ENCODE measurements at regions not wholly inside any gene's neighbourhood (a gene's known extent, or its start where the extent isn't known, plus 50 kb on each side); places are given as distances from the start of the nearest gene placed in this dataset.
A peak's percentile ranks its signal among the peaks of the same experiment; 100 is the strongest.

DNA sequence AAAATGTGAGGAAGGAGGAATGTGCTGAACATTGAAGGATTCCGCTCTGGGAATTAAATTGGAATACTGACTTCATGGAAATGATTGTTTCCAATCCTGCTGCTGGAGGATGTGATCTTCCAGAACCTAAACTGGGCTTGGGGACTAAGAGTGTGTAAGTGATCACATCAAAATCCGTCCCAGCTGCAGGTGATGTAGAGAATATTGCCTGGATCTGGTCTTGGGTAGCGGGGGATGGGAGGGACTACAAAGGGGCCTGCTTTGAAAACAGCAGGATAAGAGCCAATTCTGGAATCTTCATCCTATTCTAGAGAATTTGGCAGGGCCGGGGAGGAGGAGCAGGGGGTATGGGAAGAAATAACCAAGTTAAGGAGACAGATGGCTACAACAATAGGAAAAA, 552.2 kb upstream of the FZD8 start:
- 75 to 78% methylated on average over 4 of the region's 4 CpGs for WGBS, 2 donors
- H3K27me3 ChIP-seq = no peaks in the 10 kb centered on the region
- TF ChIP-seq CTCF (IDR thresholded peaks at IDR 0.05) (no peak), POLR2A (IDR thresholded peaks at IDR 0.05) (no peak)
- intact Hi-C loops (cut with DNase I) = no loop called here
- no peaks in the 10 kb centered on the region for H3K4me1 ChIP-seq
- ATAC-seq (no peak), DNase-seq (no peak)
- no peaks in the 10 kb centered on the region for H3K36me3 ChIP-seq (replicated peaks in 1 of 2; ENCODE audit: insufficient read depth in 1 of 2, low read depth in 2 of 2)
- no peak overlapping the region for H3K4me3 ChIP-seq
- no peaks in the 10 kb centered on the region for H3K9me3 ChIP-seq
- no peak overlapping the region for H3K27ac ChIP-seq

GRCh38 chr10:36191009-36191408, 548.9 kb upstream of the FZD8 start:
- TF ChIP-seq CTCF (IDR thresholded peaks at IDR 0.05) (no peak), POLR2A (IDR thresholded peaks at IDR 0.05) (no peak)
- intact Hi-C loops (cut with DNase I) = no loop called here
- Histone ChIP-seq H3K36me3 (replicated peaks in 1 of 2; ENCODE audit: insufficient read depth in 1 of 2, low read depth in 2 of 2) (no peaks in the 10 kb centered on the region), H3K9me3 (no peaks in the 10 kb centered on the region), H3K4me1 (peaks cover 8% of the 10 kb centered on the region), H3K27me3 (no peaks in the 10 kb centered on the region), H3K4me3 (no peak overlapping the region), H3K27ac (no peak overlapping the region)
- DNase-seq (no peak), ATAC-seq (no peak)
- 62 to 69% methylated on average over 1 of the region's 1 CpG for WGBS, 2 donors

DNA sequence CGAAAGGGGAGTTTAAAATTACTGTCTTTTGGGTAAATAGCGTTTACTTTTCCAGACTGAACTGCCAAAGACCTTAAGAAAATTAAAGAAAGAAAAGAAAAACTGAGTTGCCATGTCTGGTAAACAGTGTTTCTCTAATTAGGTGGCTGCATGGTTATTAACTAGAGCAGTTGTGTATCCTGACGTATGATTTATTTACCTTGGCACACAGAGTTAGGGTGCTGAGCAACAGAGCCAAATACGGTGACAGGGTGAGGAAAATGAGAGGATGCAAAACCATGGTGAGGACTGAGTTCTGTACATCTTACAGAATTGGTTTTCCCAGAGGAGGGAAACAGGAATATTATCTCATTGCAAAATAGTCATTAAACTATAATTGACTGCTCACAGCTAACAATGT, 546.4 kb upstream of the FZD8 start:
- Histone ChIP-seq H3K27ac (no peak overlapping the region), H3K4me3 (no peak overlapping the region), H3K27me3 (no peaks in the 10 kb centered on the region), H3K4me1 (peaks cover 8% of the 10 kb centered on the region), H3K36me3 (replicated peaks in 1 of 2; ENCODE audit: insufficient read depth in 1 of 2, low read depth in 2 of 2) (no peaks in the 10 kb centered on the region), H3K9me3 (no peaks in the 10 kb centered on the region)
- ATAC-seq (no peak), DNase-seq (no peak)
- 38 to 39% methylated on average over 4 of the region's 4 CpGs for WGBS, 2 donors
- TF ChIP-seq CTCF (IDR thresholded peaks at IDR 0.05) (no peak), POLR2A (IDR thresholded peaks at IDR 0.05) (no peak)
- intact Hi-C loops (cut with DNase I) = no loop called here

- ATAC-seq (no peak), DNase-seq (no peak)
- no peak for TF ChIP-seq POLR2A (IDR thresholded peaks at IDR 0.05)
- no peak for TF ChIP-seq CTCF (IDR thresholded peaks at IDR 0.05)
- 41 to 46% methylated on average over 8 of the region's 8 CpGs for WGBS, 2 donors
- Histone ChIP-seq H3K4me3 (no peak overlapping the region), H3K36me3 (replicated peaks in 1 of 2; ENCODE audit: insufficient read depth in 1 of 2, low read depth in 2 of 2) (no peaks in the 10 kb centered on the region), H3K27ac (no peak overlapping the region), H3K9me3 (no peaks in the 10 kb centered on the region), H3K4me1 (peaks cover 12% of the 10 kb centered on the region), H3K27me3 (no peaks in the 10 kb centered on the region)
- intact Hi-C loops (cut with DNase I) = no loop called here
Measured at GRCh38 chr10:36188080-36188453, 546.0 kb upstream of the FZD8 start.

- no peak for DNase-seq
- H3K27me3 ChIP-seq = no peaks in the 10 kb centered on the region
- intact Hi-C loops (cut with DNase I) = no loop called here
- H3K9me3 ChIP-seq = no peaks in the 10 kb centered on the region
- TF ChIP-seq POLR2A (IDR thresholded peaks at IDR 0.05) = no peak
- TF ChIP-seq CTCF (IDR thresholded peaks at IDR 0.05) = no peak
- H3K27ac ChIP-seq = no peak overlapping the region
- WGBS, 2 donors = 67 to 69% methylated on average over 6 of the region's 6 CpGs
- peaks cover 17% of the 10 kb centered on the region for H3K4me1 ChIP-seq
- peak; percentile 47 for ATAC-seq
- no peak overlapping the region for H3K4me3 ChIP-seq
- no peaks in the 10 kb centered on the region for H3K36me3 ChIP-seq (replicated peaks in 1 of 2; ENCODE audit: insufficient read depth in 1 of 2, low read depth in 2 of 2)
Measured at GRCh38 chr10:36187380-36188079, 545.4 kb upstream of the FZD8 start.
